OCI-LY7 (cell line): ENCODE measurements at regions not wholly inside any gene's neighbourhood (a gene's known extent, or its start where the extent isn't known, plus 50 kb on each side); places are given as distances from the start of the nearest gene placed in this dataset.

Experiments
- BruUV-seq: library from RNA; stranded (reverse); fragments of 400-500 nt; replicated peaks from 2 replicates; lab custom pipeline; 2021; lab: Mats Ljungman, UMichigan
- CTCF ChIA-PET: fragments of 300-600 bp; sonication (Branson Sonifier 250); formaldehyde crosslinking; loops from one replicate; lab custom pipeline; 2022; ENCODE audit warnings: antibody characterized with exemption; ENCODE audit not compliant: unreplicated experiment; lab: Charles Lee
- POLR2A ChIA-PET: fragments of 300-600 bp; sonication (Branson Sonifier 250); formaldehyde crosslinking; loops from one replicate; lab custom pipeline; 2022; ENCODE audit warnings: antibody characterized with exemption; lab: Charles Lee
- DNase-seq: peaks from one replicate; pipeline ENCODE4 v3.0.0-alpha.2; 2015; ENCODE audit warnings: low spot score
- H2AFZ ChIP-seq: fragments of 200-600 bp; sonication (generic), shearing (Covaris generic); 2 replicates; pipeline ENCODE4 v1.6.1; 2014; ENCODE audit warnings: mild to moderate bottlenecking, antibody characterized with exemption, low read length, moderate library complexity
- H3K27ac ChIP-seq: fragments of 200-600 bp; sonication (generic); 2 replicates; pipeline ENCODE4 v1.5.1; 2014; ENCODE audit warnings: mixed run types, low read depth, mild to moderate bottlenecking, moderate library complexity, low read length, inconsistent platforms; ENCODE audit not compliant: poor library complexity, severe bottlenecking
- H3K36me3 ChIP-seq: fragments of 200-600 bp; sonication (generic); 2 replicates; pipeline ENCODE4 v1.6.1; 2014; ENCODE audit warnings: mild to moderate bottlenecking, antibody characterized with exemption, low read length, moderate library complexity, mixed read lengths; ENCODE audit not compliant: insufficient read depth
- H3K4me1 ChIP-seq: fragments of 200-600 bp; sonication (generic); 2 replicates; pipeline ENCODE4 v1.5.1; 2014; ENCODE audit warnings: mild to moderate bottlenecking, low read length; ENCODE audit not compliant: insufficient read depth, poor library complexity, severe bottlenecking
- H3K4me2 ChIP-seq: fragments of 200-600 bp; sonication (generic); 2 replicates; pipeline ENCODE4 v1.6.1; 2014; ENCODE audit warnings: mild to moderate bottlenecking, low read length
- H3K4me3 ChIP-seq: fragments of 200-600 bp; sonication (generic); 2 replicates; pipeline ENCODE4 v1.5.1; 2014; ENCODE audit warnings: mild to moderate bottlenecking, low read depth, low read length; ENCODE audit not compliant: poor library complexity, severe bottlenecking
- H3K79me2 ChIP-seq: fragments of 200-600 bp; sonication (generic); 2 replicates; pipeline ENCODE4 v1.6.1; 2016; ENCODE audit warnings: low read depth, mild to moderate bottlenecking, low read length, moderate library complexity, mixed read lengths; ENCODE audit not compliant: insufficient read depth
- H3K9me2 ChIP-seq: fragments of 200-600 bp; sonication (generic); 2 replicates; pipeline ENCODE4 v1.6.1; 2016; ENCODE audit warnings: mild to moderate bottlenecking, low read length, mixed read lengths; ENCODE audit not compliant: insufficient read depth
- H3K9me3 ChIP-seq: fragments of 200-600 bp; sonication (generic); 2 replicates; pipeline ENCODE4 v1.6.1; 2014; ENCODE audit warnings: mild to moderate bottlenecking, mixed run types, low read length, mixed read lengths
- H4K20me1 ChIP-seq: fragments of 200-600 bp; sonication (generic); 2 replicates; pipeline ENCODE4 v1.6.1; 2014; ENCODE audit warnings: mild to moderate bottlenecking, antibody characterized with exemption, low read length, moderate library complexity, mixed read lengths; ENCODE audit not compliant: insufficient read depth
- EZH2phosphoT487 ChIP-seq: fragments of 200-600 bp; sonication (generic); IDR thresholded peaks from 2 replicates; pipeline ENCODE4 v1.6.1; 2018; ENCODE audit warnings: low read depth, borderline replicate concordance, mild to moderate bottlenecking, mixed run types, antibody characterized with exemption, low read length, moderate library complexity, mixed read lengths
- intact Hi-C: fragments of 100-400 bp; cut with micrococcal nuclease; formaldehyde crosslinking; loops from one replicate; pipeline ENCODE4 v1.10.0; 2022; ENCODE audit not compliant: unreplicated experiment
- TF ChIP-seq, protein P1 (sequence below): fragments of 200-600 bp; sonication (generic); conservative IDR thresholded peaks from 2 replicates; pipeline ENCODE4 v1.5.1; 2014; ENCODE audit warnings: mild to moderate bottlenecking, antibody characterized with exemption, low read length, moderate library complexity, mixed read lengths

DNA sequence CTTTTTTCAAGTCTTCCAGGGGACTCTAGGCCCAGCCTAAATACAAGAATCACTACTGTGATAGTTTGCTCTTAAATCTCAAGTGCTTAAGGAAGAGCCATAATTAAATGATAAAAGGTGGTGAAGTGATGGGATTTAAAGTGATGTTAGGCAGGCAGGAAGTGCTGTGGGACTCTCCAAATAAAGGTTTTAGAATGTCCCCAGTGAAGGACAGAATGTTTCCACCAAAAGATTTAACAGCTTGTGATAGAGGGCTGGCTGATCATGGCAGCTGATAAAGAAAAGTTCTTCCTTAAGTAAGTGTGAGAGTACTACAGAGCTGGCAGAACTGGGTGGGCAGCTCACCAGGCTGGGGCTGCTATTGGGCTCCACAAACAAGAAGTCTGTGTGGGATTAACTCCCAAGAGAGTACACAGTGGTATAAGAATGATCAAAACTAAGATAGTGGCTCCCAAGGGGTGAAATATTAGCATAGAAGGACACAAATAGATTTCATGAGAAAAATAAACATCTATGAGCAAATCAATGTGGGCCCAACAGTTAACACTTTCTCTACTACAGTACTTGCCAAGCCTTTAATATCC is 637.2 kb upstream of the CPEB2 start:
- Histone ChIP-seq H2AFZ (no peak overlapping the region), H3K36me3 (no peaks in the 10 kb centered on the region), H3K4me1 (no peaks in the 10 kb centered on the region), H3K27ac (no peak overlapping the region), H3K4me3 (no peak overlapping the region), H3K9me2 (no peaks in the 10 kb centered on the region), H3K9me3 (no peaks in the 10 kb centered on the region), H3K79me2 (no peaks in the 10 kb centered on the region), H3K4me2 (no peak overlapping the region), H4K20me1 (no peaks in the 10 kb centered on the region)
- POLR2A ChIA-PET: no interaction called here
- DNase-seq: no peak
- no peak for TF ChIP-seq EZH2phosphoT487
- TF ChIP-seq, protein P1, sequence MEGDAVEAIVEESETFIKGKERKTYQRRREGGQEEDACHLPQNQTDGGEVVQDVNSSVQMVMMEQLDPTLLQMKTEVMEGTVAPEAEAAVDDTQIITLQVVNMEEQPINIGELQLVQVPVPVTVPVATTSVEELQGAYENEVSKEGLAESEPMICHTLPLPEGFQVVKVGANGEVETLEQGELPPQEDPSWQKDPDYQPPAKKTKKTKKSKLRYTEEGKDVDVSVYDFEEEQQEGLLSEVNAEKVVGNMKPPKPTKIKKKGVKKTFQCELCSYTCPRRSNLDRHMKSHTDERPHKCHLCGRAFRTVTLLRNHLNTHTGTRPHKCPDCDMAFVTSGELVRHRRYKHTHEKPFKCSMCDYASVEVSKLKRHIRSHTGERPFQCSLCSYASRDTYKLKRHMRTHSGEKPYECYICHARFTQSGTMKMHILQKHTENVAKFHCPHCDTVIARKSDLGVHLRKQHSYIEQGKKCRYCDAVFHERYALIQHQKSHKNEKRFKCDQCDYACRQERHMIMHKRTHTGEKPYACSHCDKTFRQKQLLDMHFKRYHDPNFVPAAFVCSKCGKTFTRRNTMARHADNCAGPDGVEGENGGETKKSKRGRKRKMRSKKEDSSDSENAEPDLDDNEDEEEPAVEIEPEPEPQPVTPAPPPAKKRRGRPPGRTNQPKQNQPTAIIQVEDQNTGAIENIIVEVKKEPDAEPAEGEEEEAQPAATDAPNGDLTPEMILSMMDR: no peak
- CTCF ChIA-PET: no interaction called here
- no TSS peak for BruUV-seq
- intact Hi-C loops: no loop called here

DNA sequence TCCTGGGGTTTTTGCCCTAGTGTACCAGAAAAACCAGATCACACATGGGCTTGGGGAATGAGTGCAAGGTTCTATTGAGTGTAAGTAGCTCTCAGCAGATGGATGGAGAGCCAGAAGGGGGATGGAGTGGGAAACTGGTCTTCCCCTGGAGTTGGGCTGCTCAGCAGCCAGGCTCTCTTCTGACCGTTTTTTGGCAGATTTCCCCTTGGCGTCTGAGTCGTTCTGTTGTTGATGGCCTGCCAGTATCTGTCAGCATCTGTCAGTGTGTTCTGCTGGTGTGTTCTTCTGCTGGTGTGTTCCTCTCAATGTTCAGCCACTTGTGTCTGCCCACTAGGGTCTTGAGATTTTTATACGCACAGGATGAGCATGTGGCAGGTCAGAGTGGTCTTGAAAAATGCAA is 633.9 kb upstream of the CPEB2 start:
- H3K27ac ChIP-seq: no peak overlapping the region
- H3K36me3 ChIP-seq: no peaks in the 10 kb centered on the region
- POLR2A ChIA-PET: interaction anchor here (0.6 kb wide), 1 partner anchor 142 kb away, joined by 3 read pairs; no protein-coding TSS in a partner anchor
- intact Hi-C loops: no loop called here
- H3K9me2 ChIP-seq: no peaks in the 10 kb centered on the region
- TF ChIP-seq EZH2phosphoT487: no peak
- TF ChIP-seq, protein P1: no peak
- no peak overlapping the region for H3K4me3 ChIP-seq
- no peaks in the 10 kb centered on the region for H4K20me1 ChIP-seq
- H2AFZ ChIP-seq: no peak overlapping the region
- no TSS peak for BruUV-seq
- no peak for DNase-seq
- H3K4me1 ChIP-seq: no peaks in the 10 kb centered on the region
- no peaks in the 10 kb centered on the region for H3K9me3 ChIP-seq
- no peak overlapping the region for H3K4me2 ChIP-seq
- H3K79me2 ChIP-seq: no peaks in the 10 kb centered on the region
- CTCF ChIA-PET: no interaction called here

DNA sequence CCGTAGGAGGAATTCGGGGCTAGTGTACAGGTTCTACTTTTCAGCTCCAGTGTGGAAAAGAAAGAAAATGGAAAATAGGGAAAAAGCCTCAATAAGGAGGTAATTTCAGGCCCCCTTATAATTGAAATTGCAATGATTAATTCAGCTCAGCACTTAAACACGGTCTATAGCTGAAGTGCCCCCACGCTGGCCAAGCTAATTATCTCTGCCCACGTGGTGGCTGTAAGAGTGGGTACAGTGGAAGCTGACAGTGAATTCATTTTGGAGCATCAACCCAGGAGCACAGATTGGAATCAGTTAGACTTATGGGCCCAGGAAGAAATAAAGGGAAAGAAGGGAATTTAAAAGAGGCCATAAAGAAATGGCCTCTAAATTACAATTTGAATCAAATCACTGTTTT is 631.1 kb upstream of the CPEB2 start:
- TF ChIP-seq EZH2phosphoT487: no peak
- TF ChIP-seq, protein P1: no peak
- no peaks in the 10 kb centered on the region for H3K9me2 ChIP-seq
- intact Hi-C loops: no loop called here
- H3K9me3 ChIP-seq: no peaks in the 10 kb centered on the region
- H3K27ac ChIP-seq: no peak overlapping the region
- no peaks in the 10 kb centered on the region for H3K79me2 ChIP-seq
- ChIA-PET POLR2A (interaction anchor here (0.7 kb wide), 1 partner anchor 24 kb away, joined by 3 read pairs; no protein-coding TSS in a partner anchor), CTCF (no interaction called here)
- H3K4me2 ChIP-seq: no peak overlapping the region
- DNase-seq: no peak
- BruUV-seq: no TSS peak
- no peak overlapping the region for H2AFZ ChIP-seq
- H3K4me1 ChIP-seq: no peaks in the 10 kb centered on the region
- no peaks in the 10 kb centered on the region for H4K20me1 ChIP-seq
- no peaks in the 10 kb centered on the region for H3K36me3 ChIP-seq
- H3K4me3 ChIP-seq: no peak overlapping the region
